WTC11 (cell line): ENCODE measurements at regions not wholly inside any gene's neighbourhood (a gene's known extent, or its start where the extent isn't known, plus 50 kb on each side); places are given as distances from the start of the nearest gene placed in this dataset.

ENCODE experiments used
- ATAC-seq: fragments of 200-7000 bp; cut with Tn5 transposase; 2 replicates; pipeline ENCODE4 v1.10.0; 2021; ENCODE audit warnings: mild to moderate bottlenecking, moderate library complexity
- CTCF ChIA-PET: fragments of 300-600 bp; sonication (Branson Sonifier 250); formaldehyde crosslinking; loops from one replicate; lab custom pipeline; 2021; ENCODE audit warnings: antibody characterized with exemption; lab: Charles Lee
- POLR2A ChIA-PET: fragments of 350-600 bp; sonication (Branson Sonifier 250); formaldehyde crosslinking; loops from one replicate; lab custom pipeline; 2021; ENCODE audit warnings: antibody characterized with exemption; lab: Charles Lee
- DNase-seq: peaks from one replicate; pipeline ENCODE4 v3.0.0; 2021; ENCODE audit warnings: low spot score
- H3K27ac Mint-ChIP-seq: 2 replicates; pipeline ENCODE4 v1.8.0; 2021; ENCODE audit warnings: mixed read lengths
- H3K27me3 Mint-ChIP-seq: 2 replicates; pipeline ENCODE4 v1.8.0; 2021; ENCODE audit warnings: low read depth, mild to moderate bottlenecking, moderate library complexity, mixed read lengths
- H3K36me3 Mint-ChIP-seq: 2 replicates; pipeline ENCODE4 v1.8.0; 2021; ENCODE audit warnings: mixed read lengths
- H3K4me1 Mint-ChIP-seq: 2 replicates; pipeline ENCODE4 v1.8.0; 2022; ENCODE audit warnings: mixed read lengths
- H3K4me3 Mint-ChIP-seq: 2 replicates; pipeline ENCODE4 v1.8.0; 2021; ENCODE audit warnings: mild to moderate bottlenecking, moderate library complexity, mixed read lengths
- H3K9me3 Mint-ChIP-seq: 2 replicates; pipeline ENCODE4 v1.8.0; 2021; ENCODE audit warnings: mixed read lengths
- JUN ChIP-seq: sonication (generic); formaldehyde crosslinking; IDR thresholded peaks from 2 replicates; pipeline ENCODE4 v1.8.0; 2023; ENCODE audit warnings: mild to moderate bottlenecking, missing genetic modification reagents
- NFYB ChIP-seq: sonication (generic); formaldehyde crosslinking; conservative IDR thresholded peaks from 2 replicates; pipeline ENCODE4 v1.8.0; 2022; ENCODE audit warnings: low read depth, missing genetic modification reagents
- PRRX2 ChIP-seq: fragments of 250-450 bp; sonication (Bioruptor Pico); IDR thresholded peaks from 2 replicates; pipeline ENCODE4 v1.8.0; 2021; ENCODE audit warnings: mild to moderate bottlenecking
- RELA ChIP-seq: sonication (generic); formaldehyde crosslinking; IDR thresholded peaks from 2 replicates; pipeline ENCODE4 v1.8.1; 2022; ENCODE audit warnings: missing genetic modification reagents, mild to moderate bottlenecking, borderline replicate concordance
- ZNF138 ChIP-seq: sonication (generic); formaldehyde crosslinking; conservative IDR thresholded peaks from 2 replicates; pipeline ENCODE4 v1.8.1; 2022; ENCODE audit warnings: mild to moderate bottlenecking, moderate library complexity, missing genetic modification reagents
- ZNF232 ChIP-seq: sonication (generic); formaldehyde crosslinking; IDR thresholded peaks from 2 replicates; pipeline ENCODE4 v1.8.0; 2022; ENCODE audit warnings: mild to moderate bottlenecking, missing genetic modification reagents
- ZNF396 ChIP-seq: fragments of 250-450 bp; sonication (Bioruptor Pico); IDR thresholded peaks from 2 replicates; pipeline ENCODE4 v1.8.0; 2021; ENCODE audit warnings: mild to moderate bottlenecking, moderate library complexity, borderline replicate concordance
- ZNF416 ChIP-seq: fragments of 250-450 bp; sonication (Bioruptor Pico); IDR thresholded peaks from 2 replicates; pipeline ENCODE4 v1.9.0; 2021; ENCODE audit warnings: mild to moderate bottlenecking, inconsistent platforms
- TF ChIP-seq, protein P1 (sequence below): fragments of 250-450 bp; sonication (Bioruptor Pico); IDR thresholded peaks from 2 replicates; pipeline ENCODE4 v1.9.0; 2021; ENCODE audit warnings: mild to moderate bottlenecking, borderline replicate concordance
- TF ChIP-seq, protein P2 (sequence below): sonication (generic); formaldehyde crosslinking; IDR thresholded peaks from 2 replicates; pipeline ENCODE4 v1.8.1; 2023; ENCODE audit warnings: mild to moderate bottlenecking, missing genetic modification reagents, moderate library complexity
- TF ChIP-seq, protein P3 (sequence below): sonication (generic); formaldehyde crosslinking; IDR thresholded peaks from 2 replicates; pipeline ENCODE4 v1.8.1; 2023; ENCODE audit warnings: mild to moderate bottlenecking, missing genetic modification reagents, borderline replicate concordance
- TF ChIP-seq, protein P4 (sequence below): sonication (generic); formaldehyde crosslinking; IDR thresholded peaks from 2 replicates; pipeline ENCODE4 v1.8.1; 2023; ENCODE audit warnings: mild to moderate bottlenecking, moderate library complexity, missing genetic modification reagents
- TF ChIP-seq, protein P5 (sequence below): sonication (generic); formaldehyde crosslinking; IDR thresholded peaks from 2 replicates; pipeline ENCODE4 v1.8.0; 2023; ENCODE audit warnings: missing genetic modification reagents
- TF ChIP-seq, protein P6 (sequence below): sonication (generic); formaldehyde crosslinking; IDR thresholded peaks from 2 replicates; pipeline ENCODE4 v1.8.1; 2022; ENCODE audit warnings: mild to moderate bottlenecking, moderate library complexity, missing genetic modification reagents

DNA sequence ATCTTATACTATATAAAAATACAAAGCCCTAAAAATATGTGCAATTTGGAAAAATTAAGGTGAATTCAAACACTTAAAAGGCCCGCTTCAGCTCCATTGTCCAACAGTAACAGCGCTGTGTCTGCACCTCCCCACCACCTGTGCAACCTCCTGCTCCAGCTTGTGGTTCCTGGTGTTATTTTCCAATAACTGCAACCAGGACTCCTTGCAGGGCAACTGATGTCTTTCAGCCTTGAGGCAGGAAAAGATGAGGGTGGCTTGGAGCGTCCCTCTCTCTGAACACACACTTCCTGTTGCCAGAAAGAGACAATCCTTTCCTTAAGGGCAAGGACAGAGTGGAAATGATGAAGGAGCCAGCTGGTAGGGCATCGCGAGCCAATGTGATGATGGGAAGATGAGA is 336.0 kb downstream of the GLRX3 start (continued):
- TF ChIP-seq, protein P1, sequence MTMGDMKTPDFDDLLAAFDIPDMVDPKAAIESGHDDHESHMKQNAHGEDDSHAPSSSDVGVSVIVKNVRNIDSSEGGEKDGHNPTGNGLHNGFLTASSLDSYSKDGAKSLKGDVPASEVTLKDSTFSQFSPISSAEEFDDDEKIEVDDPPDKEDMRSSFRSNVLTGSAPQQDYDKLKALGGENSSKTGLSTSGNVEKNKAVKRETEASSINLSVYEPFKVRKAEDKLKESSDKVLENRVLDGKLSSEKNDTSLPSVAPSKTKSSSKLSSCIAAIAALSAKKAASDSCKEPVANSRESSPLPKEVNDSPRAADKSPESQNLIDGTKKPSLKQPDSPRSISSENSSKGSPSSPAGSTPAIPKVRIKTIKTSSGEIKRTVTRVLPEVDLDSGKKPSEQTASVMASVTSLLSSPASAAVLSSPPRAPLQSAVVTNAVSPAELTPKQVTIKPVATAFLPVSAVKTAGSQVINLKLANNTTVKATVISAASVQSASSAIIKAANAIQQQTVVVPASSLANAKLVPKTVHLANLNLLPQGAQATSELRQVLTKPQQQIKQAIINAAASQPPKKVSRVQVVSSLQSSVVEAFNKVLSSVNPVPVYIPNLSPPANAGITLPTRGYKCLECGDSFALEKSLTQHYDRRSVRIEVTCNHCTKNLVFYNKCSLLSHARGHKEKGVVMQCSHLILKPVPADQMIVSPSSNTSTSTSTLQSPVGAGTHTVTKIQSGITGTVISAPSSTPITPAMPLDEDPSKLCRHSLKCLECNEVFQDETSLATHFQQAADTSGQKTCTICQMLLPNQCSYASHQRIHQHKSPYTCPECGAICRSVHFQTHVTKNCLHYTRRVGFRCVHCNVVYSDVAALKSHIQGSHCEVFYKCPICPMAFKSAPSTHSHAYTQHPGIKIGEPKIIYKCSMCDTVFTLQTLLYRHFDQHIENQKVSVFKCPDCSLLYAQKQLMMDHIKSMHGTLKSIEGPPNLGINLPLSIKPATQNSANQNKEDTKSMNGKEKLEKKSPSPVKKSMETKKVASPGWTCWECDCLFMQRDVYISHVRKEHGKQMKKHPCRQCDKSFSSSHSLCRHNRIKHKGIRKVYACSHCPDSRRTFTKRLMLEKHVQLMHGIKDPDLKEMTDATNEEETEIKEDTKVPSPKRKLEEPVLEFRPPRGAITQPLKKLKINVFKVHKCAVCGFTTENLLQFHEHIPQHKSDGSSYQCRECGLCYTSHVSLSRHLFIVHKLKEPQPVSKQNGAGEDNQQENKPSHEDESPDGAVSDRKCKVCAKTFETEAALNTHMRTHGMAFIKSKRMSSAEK (CRISPR knock-in tag): no peak
- TF ChIP-seq PRRX2 (CRISPR knock-in tag): no peak
- TF ChIP-seq NFYB (CRISPR knock-in tag): no peak
- TF ChIP-seq, protein P2, sequence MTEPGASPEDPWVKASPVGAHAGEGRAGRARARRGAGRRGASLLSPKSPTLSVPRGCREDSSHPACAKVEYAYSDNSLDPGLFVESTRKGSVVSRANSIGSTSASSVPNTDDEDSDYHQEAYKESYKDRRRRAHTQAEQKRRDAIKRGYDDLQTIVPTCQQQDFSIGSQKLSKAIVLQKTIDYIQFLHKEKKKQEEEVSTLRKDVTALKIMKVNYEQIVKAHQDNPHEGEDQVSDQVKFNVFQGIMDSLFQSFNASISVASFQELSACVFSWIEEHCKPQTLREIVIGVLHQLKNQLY (CRISPR knock-in tag): no peak
- no peak for TF ChIP-seq JUN
- TF ChIP-seq, protein P3, sequence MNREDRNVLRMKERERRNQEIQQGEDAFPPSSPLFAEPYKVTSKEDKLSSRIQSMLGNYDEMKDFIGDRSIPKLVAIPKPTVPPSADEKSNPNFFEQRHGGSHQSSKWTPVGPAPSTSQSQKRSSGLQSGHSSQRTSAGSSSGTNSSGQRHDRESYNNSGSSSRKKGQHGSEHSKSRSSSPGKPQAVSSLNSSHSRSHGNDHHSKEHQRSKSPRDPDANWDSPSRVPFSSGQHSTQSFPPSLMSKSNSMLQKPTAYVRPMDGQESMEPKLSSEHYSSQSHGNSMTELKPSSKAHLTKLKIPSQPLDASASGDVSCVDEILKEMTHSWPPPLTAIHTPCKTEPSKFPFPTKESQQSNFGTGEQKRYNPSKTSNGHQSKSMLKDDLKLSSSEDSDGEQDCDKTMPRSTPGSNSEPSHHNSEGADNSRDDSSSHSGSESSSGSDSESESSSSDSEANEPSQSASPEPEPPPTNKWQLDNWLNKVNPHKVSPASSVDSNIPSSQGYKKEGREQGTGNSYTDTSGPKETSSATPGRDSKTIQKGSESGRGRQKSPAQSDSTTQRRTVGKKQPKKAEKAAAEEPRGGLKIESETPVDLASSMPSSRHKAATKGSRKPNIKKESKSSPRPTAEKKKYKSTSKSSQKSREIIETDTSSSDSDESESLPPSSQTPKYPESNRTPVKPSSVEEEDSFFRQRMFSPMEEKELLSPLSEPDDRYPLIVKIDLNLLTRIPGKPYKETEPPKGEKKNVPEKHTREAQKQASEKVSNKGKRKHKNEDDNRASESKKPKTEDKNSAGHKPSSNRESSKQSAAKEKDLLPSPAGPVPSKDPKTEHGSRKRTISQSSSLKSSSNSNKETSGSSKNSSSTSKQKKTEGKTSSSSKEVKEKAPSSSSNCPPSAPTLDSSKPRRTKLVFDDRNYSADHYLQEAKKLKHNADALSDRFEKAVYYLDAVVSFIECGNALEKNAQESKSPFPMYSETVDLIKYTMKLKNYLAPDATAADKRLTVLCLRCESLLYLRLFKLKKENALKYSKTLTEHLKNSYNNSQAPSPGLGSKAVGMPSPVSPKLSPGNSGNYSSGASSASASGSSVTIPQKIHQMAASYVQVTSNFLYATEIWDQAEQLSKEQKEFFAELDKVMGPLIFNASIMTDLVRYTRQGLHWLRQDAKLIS (CRISPR knock-in tag): no peak

DNA sequence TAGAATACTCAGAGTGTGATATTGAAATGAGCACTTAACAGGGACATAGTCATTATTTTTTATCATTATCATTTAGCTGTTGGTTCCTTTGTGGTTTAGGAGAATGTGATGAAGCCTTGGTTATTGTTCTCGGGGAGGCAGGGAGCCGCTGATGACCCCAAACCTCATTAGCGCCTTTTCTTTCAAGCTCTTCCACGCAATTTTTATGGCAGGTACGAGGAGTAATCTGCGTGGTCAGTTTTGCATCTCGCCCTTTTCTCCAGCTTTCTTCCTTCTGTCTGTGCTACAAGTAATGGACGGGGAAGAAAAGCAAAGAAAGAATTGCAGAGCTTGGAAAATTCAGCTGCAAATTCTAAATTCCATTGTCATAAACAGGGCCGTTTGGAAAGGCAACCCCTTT is 338.4 kb downstream of the GLRX3 start:
- TF ChIP-seq, protein P4, sequence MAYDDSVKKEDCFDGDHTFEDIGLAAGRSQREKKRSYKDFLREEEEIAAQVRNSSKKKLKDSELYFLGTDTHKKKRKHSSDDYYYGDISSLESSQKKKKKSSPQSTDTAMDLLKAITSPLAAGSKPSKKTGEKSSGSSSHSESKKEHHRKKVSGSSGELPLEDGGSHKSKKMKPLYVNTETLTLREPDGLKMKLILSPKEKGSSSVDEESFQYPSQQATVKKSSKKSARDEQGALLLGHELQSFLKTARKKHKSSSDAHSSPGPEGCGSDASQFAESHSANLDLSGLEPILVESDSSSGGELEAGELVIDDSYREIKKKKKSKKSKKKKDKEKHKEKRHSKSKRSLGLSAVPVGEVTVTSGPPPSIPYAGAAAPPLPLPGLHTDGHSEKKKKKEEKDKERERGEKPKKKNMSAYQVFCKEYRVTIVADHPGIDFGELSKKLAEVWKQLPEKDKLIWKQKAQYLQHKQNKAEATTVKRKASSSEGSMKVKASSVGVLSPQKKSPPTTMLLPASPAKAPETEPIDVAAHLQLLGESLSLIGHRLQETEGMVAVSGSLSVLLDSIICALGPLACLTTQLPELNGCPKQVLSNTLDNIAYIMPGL (CRISPR knock-in tag): no peak
- TF ChIP-seq, protein P5, sequence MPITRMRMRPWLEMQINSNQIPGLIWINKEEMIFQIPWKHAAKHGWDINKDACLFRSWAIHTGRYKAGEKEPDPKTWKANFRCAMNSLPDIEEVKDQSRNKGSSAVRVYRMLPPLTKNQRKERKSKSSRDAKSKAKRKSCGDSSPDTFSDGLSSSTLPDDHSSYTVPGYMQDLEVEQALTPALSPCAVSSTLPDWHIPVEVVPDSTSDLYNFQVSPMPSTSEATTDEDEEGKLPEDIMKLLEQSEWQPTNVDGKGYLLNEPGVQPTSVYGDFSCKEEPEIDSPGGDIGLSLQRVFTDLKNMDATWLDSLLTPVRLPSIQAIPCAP: no peak
- no peak for TF ChIP-seq ZNF396 (CRISPR knock-in tag)
- TF ChIP-seq, protein P6, sequence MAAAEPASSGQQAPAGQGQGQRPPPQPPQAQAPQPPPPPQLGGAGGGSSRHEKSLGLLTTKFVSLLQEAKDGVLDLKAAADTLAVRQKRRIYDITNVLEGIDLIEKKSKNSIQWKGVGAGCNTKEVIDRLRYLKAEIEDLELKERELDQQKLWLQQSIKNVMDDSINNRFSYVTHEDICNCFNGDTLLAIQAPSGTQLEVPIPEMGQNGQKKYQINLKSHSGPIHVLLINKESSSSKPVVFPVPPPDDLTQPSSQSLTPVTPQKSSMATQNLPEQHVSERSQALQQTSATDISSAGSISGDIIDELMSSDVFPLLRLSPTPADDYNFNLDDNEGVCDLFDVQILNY: no peak
- TF ChIP-seq NFYB (CRISPR knock-in tag): no peak
- no peak for TF ChIP-seq ZNF416 (CRISPR knock-in tag)
- no peak for TF ChIP-seq ZNF138 (CRISPR knock-in tag)
- no peak for TF ChIP-seq RELA (CRISPR knock-in tag)
- no peak for TF ChIP-seq ZNF232
- Mint-ChIP-seq H3K27me3 (peaks cover 26% of the 10 kb centered on the region), H3K4me1 (no peaks in the 10 kb centered on the region), H3K4me3 (no peak overlapping the region), H3K9me3 (peaks cover 77% of the 10 kb centered on the region), H3K36me3 (peaks cover 84% of the 10 kb centered on the region), H3K27ac (no peak overlapping the region)
- DNase-seq (no peak), ATAC-seq (no peak)
- POLR2A ChIA-PET: no interaction called here
- CTCF ChIA-PET: no interaction called here
